NCI-H524 treated with DMSO at 0.1 percent for 48 hours (cell line): ENCODE measurements at regions not wholly inside any gene's neighbourhood (a gene's known extent, or its start where the extent isn't known, plus 50 kb on each side); places are given as distances from the start of the nearest gene placed in this dataset.

ENCODE experiments used
- DNase-seq: peaks from one replicate; lab custom pipeline; 2025; lab: John Stamatoyannopoulos, UW

DNA sequence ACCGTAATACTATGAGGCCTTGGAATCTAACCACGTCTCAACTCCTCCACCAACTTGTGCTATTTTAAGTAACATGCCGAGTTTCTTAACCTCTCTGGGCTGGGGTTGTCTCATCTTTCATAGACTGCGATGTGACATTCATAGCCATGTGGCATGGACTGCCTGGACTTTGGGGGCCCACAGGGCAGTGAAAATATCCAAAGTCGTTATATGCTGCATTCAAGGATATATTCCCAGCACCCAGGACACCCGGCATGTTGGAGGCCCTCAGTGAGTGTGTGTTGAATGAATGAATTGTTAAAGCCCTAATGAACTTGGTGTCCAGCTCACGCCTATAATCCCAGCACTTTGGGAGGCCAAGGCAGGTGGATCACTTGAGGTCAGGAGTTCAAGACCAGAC, 203.1 kb downstream of the CBLN1 start:
- no peak for DNase-seq

DNA sequence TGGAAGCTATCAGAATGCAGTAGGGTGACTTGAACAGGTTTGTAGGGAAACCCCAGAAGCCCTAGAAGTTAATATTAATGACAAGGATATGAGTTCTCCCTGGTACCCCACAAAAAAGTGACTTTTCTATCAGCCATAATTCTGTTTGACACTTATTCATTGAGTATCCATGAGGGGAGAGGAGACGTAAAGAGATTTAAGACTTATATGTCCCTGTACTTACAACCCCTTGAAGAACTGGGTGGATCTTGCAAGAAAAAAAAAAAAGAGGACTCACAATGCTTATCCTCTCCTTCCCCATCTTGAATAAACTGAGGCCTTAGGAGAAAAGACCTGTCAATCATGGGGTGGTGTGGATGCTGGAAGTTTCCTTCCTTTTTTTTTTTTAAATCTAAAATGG, 203.5 kb downstream of the CBLN1 start:
- no peak for DNase-seq

DNA sequence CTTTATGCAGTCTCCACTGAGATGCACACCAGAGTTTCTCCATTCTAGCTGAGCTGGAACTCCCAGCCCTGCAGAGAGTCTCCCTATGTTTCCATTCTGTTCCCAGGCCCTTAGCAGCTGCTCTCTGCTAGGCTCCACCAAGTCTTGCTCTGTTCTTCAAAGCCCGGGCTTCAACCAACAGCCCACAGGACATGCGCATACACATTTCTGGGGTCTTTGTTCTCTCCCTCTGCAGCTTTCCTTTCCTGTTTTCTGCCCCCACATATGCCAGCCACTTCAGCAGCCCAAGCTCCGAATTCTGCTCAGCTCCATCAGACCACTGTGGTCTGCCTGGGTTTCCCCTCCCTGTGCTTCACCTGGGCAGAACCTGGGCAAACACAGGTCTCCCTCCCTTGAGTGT, 205.9 kb downstream of the CBLN1 start:
- DNase-seq = no peak

DNA sequence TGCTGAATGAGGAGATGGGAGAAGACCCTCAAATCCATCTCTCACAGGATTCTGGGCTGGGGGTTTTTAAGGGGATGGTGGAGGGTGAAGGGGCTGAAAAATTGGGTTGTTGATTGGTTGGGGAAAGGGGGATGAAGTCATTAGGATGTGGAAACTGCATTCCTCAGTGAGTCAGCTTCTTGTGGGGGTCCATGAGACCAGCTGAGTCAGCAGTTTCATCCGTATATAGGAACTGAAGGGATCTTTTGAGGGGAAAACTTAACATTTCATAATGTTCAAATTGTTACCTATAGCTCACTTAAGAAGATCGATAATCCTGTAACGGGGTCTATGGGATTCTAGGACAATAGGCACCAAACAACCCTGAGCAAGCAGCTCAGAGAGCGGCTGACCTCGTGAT, 213.4 kb downstream of the CBLN1 start:
- DNase-seq = no peak

DNA sequence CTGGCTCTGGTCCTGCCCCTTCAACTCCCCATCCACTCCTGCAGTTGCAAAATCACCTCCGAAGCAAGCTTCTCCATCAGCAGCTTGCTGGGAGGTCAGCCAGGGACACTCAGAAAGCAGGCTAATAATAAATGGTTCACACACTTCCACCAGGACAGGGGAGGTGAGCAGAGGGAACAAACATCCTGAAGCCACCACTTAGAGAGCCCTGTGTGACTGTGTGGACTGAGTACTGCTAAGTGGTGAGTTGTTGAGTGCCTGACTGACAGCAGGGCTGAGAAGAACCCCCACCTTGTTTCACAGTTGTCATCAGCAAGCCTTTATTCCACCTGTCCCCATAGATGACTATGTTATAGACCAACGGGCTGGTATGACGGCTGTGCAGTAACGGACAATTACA, 213.9 kb downstream of the CBLN1 start:
- DNase-seq = no peak

DNA sequence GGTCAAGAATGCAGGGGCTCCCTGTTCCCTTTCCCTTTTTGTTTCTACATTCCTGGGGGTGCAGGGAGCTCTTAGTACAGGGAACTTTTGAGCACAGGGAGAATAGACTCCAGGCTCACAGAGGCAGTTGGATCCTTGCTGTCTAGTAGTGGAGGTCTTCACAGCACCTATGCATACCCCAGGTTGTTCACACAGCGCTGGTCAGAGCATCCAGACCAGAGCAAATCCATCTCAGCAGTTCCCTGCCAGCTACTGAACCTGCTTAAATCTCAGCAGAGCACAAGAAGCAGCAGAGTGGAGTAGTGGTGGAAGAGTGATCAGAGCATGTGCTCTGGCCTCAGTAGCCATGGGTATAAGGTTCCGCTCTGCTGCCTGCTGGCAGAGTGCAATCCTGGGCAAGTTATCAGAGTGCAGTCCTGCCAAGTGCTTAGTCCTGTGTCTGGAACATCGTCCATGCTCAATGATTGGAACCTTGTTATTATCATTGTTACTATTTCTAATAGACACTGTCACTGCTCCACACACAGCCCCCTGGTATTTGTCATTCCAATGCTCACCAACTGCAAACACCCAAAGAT, 220.4 kb downstream of the CBLN1 start:
- DNase-seq = no peak

DNA sequence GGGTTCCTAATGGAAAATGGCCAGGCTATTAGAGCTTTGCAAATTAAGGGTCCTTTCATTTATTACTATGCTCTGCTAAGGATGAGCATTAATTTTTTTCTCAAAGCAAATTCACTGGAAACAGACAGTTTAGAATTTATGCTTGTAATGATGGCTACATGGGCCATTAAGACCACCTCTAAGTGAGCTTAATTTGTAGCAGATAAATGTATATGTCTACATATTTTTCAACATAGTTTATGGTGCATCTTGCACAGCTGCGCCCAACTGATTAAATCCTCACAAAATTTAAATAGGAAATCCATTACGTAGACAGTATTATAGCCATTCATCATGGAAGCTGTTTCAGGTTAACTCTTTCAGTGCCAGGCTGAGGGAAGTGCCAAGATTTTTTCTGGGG, 220.9 kb downstream of the CBLN1 start:
- DNase-seq = no peak

DNA sequence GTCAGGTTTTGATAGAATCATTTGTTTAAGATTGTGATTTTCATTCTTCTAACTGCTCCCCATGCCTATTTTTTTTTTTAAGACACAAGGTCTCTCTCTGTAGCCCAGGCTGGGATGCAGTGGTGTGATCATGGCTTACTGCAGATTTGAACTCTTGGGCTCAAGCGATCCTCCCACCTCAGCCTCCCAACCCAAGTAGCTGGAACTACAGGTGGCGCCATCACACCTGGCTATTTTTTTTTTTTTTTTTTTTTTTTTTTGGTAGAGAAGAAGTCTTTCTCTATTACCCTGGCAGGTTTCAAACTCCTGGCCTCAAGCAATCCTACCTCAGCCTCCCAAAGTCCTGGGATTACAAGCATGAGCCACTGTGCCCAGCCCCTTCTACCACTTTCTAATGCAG, 223.3 kb downstream of the CBLN1 start:
- DNase-seq = no peak

DNA sequence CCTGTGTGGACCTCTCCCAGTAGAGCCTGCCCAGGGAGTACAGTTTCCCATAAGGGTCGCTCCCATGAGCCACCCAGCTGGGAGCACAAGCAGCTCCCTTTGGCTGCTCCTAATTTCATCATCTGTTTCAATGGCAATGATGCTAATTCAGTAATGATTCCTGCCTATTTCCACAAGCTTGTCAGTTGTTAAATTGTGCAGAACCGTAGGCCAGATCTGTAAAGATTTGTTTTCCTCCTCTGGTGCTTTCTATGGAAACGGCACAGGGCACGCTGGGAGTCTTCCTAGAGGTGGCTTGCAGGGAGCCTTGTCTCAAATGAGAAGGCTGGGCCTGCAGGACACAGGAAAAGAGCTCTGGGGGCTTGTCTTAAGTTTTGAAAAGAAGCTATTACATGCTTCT, 223.7 kb downstream of the CBLN1 start:
- DNase-seq = no peak

DNA sequence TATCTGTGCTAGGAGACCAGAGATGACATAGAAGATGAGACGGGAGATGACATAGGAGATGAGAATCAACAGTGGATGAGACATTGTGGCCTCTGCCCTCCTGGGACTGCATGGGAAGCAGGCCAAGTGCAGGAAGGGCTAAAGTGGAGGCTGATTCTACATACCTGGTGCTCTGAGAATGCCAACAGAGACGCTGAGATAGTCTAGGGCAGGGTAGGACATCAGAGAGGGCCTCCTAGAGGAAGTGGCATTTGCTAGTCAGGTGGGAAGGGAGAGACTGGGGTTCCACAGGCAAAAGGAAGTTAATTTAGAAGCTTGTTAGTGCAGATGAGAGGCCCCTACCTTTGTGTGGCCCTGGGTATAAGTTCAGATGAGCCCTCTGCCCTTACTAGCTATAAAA, 224.2 kb downstream of the CBLN1 start:
- DNase-seq = no peak

DNA sequence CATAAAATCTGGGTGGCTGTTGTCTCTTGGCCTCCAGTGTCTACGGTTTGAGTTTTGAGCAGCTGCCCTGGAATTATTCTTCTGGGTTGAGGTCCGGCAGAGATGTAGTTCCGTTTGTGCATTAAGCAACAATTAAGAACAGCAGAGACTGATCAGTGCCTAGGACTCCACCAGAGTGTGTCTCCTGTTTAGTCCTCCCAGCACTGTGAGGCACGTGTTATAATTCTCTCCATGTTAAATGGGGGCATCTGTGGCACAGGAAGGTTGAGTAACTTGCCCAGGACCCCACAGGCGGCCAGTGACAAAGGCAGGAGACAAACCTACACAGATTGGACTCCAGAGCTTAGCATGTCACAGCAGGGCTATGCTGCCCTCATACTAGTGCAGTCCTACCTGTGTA, 225.1 kb downstream of the CBLN1 start:
- DNase-seq = no peak

DNA sequence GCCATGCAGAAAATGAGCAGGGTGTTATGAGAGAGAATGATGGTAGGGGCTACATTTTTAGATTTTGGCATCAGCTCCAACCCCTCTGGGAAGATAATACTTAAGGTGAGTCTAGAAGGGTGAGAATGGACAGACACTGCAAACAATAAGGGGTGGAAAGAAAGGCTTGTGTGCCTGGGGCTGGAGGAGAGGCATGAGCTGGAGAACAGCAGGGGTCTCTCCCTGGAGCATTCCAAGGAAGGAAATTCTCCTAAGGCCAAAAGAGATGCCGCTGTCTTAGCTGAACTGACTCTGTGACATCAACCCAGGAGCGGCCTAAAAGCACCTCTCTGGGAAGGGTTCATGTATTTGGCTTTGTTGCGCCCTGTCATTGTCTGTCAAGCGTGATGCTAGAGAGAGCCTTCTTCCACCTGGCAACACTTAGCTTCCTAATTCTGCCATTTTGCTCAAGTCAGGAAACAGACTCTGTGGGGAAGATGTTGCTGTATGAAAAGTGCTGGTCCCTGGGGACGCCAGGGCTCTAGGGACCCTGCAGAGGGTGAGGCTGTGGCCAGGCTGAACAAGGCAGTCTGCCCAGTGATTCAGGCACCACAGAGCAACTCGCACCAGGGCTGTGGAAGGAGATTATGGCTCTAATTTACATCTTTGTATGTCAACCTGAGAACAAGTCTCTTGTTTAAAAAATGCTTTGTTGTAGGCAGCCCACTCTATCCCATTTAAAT, 225.7 kb downstream of the CBLN1 start:
- no peak for DNase-seq

DNA sequence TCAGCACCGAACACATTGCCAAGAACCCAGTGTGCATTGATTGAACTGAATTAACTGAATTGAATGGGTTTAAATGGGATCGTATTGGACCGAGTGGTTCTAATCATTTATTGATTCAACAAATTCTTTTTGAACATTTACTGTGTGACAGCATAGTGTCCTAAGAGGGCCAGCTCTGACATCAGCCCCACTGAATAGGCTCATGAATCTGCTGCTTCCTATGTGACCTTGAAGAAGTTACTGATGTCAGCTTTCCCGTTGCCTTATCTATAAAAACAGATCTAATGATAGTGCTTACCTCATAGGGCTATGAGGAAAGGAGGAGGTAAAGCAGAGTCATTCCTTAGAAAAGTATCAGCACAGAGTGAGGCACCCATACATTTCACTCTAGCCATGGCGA, 226.3 kb downstream of the CBLN1 start:
- no peak for DNase-seq

DNA sequence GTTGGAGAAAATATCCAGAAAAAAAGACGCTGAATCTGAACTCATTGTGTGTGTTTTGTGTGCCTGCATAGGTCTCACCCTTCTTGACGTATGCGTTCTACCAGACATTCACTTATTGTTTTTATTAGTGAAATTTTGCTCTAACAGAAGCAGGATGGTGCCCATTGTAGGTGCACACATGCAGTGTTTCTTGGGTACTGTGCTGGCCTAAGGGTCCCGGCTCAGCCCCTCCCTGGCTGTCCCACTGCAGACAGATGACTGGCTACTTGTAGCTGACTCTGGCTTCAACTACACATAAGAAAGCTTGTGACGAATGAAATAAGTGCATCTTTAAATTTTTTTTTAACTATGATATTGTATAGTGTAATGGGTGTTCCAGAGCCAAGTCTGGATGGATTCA, 227.0 kb downstream of the CBLN1 start:
- DNase-seq = no peak

DNA sequence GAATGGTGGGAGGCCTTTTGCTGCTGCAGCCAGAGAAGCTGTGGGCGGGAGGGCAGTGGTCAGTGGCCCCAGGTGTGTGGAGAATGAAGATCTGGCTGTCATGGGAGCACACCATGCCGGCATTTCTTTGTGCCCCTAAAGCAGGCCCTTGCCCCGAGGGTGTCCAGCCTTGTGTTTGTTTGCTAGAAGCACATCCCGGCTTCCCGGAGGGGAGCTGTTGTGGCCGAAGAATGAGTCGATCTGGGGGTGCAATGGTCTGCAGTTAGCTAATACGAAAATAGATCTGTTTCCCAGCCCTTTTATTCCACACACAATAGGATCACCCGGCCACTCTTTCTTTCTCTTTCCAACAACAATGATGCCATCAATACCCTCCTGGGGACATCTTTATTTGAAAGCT, 228.8 kb downstream of the CBLN1 start:
- no peak for DNase-seq

DNA sequence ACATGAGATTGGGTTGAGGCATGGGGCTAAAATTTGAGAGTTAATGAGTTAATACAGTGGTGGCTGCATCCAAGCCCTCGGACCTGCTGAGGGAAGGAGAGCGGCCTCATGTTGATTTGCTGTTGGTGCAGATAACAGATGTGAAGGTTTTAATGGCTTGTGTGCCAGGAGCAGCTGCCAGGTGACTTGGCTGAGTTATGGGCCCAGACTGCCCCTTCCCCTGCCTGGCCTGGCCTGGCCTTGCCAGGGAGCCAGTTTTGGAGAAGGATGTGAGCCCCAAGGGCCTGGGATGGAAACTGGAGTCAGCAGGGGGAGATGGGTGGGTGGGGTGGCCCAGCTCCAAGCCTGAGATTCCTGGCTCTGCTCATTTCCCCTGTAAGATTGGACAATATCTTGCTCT, 230.1 kb downstream of the CBLN1 start:
- no peak for DNase-seq

DNA sequence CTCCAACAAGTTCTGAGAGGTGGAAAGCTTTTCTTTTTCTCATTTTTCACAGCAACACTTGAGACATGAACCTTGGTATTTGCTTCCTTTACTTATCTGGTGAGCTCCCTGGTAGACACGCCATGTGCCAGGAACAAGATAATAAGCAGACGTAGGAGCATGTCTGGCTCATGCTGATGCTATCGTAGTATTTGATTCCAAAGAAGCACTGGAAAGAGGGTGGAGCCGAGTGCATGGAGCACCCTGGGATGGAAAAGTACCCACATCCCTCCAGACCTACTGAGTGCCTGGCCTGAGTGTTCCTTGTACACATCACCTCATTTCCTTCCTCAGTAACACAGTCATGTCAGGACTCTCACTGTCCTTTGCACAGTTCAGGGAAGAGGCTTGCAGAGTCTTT, 231.0 kb downstream of the CBLN1 start:
- DNase-seq = no peak

DNA sequence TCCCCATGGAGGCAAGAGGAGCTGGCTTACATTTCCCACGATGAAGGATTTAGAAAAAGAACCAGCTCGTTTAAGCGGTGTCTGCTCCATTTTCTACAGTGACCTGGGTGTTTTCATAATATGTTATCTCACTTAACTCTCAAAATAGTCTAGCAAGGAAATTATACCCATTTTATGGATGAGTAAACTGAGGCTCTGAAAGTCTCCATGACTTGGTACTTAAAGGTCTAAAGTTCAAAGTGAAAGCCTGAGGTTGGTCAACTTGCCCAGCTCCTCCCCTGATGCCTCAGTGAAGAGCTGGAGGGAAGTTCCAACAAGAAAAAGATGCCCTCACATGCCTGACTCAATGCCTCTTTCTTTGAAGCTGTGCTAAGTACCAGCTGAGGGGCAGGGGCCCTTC, 232.0 kb downstream of the CBLN1 start:
- no peak for DNase-seq

DNA sequence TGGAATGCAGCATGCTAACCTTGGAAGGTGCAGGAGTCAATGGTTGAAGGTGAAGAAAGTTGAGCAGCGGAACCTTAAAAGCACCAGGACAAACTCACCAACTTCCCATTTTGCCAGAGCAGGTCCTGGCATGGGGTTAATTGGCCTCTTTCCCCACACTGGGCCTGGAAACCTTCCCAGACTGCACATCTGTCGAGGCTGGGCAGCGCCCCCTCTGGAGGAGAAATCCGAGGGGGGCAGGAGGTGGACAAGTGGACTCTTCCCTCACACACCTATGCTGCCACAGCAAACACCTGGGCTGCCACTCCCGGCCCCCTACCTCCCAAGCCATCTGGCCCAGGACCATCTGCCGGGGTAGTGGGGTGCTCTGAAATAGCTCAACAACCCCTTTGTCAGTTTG, 232.4 kb downstream of the CBLN1 start:
- no peak for DNase-seq

DNA sequence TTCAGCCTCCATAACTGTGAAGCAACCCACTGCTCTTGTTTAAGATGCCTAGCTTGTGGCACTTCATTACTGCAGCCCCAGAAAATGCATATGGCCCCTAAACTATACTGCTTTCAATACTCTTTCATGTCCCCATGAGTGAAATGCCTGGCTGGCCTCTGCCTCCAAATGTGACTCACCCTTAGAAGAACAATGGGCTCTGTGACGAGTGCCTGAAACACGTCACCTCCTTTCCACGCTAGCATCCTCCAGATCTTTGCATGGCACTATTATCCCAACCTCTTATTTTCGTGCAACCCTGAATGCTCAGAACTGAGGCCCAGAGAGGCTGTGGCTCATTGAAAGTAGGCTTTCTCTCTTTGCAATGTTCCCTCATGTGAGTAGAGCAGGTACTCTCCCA, 233.1 kb downstream of the CBLN1 start:
- DNase-seq = no peak

DNA sequence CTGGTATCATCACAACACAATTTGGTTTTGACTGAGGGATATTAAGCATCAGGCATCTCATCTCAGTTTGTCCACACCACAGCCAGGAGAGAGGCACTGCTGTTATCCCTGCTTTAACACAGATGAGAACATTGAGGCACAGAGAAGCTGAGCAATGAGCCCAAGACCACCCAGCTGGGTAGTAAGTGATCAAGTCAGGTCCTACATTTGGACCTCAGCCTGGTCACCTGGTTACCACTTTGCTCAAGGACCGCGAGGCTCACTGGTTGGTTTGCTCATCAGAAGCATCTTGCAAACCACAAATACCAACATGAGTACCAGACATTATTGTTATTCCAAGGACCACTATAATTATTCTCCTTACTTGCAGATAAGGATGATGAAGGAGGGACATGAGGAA, 245.5 kb downstream of the CBLN1 start:
- DNase-seq = no peak

DNA sequence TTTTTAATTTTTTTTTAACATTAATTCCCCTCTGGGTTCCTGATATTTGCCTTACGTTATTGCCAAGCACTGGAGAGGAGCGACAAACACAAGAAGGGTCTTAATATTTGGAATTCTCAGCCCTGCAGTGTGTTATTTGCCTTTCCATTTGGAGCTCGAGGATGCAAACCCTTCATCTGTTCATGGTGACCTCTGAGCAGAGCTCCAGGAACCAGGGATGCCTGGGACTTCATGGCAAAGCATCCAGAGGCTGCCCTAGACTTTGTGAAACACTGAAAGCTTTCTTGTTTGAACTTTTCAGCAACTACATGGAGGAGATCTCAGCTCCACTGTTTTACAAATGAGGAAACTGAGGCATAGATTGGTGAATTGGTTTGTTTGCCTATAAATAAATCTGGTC, 254.2 kb downstream of the CBLN1 start:
- no peak for DNase-seq

DNA sequence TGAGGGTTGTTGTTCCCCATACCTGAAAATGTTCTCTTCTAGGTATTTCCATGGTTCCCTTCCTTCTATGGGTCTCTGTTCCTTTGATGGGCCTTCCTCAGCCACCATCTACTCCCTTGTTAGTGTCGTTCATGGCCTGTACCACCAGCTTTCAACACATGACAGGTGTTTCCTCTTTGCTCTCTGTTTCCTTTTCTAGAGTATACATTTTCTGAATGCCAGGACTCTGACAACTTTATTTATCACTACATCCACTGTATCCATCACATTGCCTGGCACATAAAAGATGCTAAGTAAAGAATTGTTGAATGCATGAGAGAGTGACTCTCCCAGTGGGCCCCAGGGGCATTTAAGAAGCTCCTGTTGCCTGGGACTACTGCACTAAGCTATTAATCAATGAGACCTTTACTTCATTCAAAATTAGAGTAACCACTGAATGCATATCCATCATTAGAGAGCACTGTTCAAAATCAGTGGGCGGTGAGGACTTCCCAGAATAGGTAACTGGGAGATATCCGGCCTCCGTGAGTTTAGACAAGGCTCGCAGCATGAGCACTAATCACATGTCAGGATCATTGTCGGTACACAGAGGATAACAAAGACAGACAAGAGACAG, 255.0 kb downstream of the CBLN1 start:
- no peak for DNase-seq

DNA sequence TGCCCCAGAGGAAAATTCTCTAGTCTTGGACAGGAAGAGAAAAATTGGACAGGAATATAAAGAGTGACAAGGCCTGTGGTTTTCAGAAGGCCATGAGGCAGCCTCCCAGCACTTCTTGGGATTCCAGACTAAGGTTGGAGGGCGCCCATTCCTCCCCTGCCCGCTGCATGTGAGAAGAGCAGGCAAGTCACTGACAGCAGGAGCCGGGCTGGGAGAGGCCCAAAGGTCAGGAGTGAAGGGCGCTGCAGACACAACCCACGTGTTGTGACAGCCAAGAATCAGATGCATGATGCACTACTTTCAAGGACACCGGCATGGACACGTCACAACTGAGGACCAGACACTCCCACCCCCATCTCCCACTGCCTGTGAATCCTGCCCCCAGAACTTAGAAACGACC, 256.7 kb downstream of the CBLN1 start:
- no peak for DNase-seq
